ENCODE measurements at regions not wholly inside any gene's neighbourhood (a gene's known extent, or its start where the extent isn't known, plus 50 kb on each side); places are given as distances from the start of the nearest gene placed in this dataset.

DNA sequence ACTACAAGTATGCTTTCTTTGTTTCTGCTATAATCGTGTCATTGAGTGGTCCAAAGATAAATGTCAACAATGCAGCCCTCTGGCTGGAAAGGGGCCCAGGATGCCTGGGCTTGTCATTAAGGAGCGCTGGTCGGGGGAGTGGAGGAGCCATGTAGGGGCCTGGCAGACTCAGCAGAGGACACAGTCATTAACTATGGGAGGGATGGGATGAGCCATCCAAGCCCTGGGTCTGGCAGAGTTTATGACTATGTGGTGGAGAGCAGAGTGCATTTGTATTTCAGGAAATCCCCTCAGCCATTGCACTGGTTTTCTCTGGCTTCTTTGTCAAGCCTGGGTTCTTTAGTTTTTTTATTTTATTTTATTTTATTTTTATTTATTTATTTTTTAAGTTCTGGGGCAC, 243.1 kb downstream of the C12orf75 start:
- Histone ChIP-seq H3K9ac (no peak overlapping the region), H3K27ac (no peak overlapping the region), H3K27me3 (no peaks in the 10 kb centered on the region), H3K9me3 (peaks cover 13% of the 10 kb centered on the region; the same call in 1 of the 2 replicates), H3K4me3 (no peak overlapping the region), H3K36me3 (no peaks in the 10 kb centered on the region), H3K4me2 (no peak overlapping the region), H4K20me1 (peaks cover 14% of the 10 kb centered on the region; the same call in 1 of the 2 replicates), H3K4me1 (peaks cover 36% of the 10 kb centered on the region)
- no peak for TF ChIP-seq Cebpa-rat (IDR thresholded peaks at IDR 0.05)

DNA sequence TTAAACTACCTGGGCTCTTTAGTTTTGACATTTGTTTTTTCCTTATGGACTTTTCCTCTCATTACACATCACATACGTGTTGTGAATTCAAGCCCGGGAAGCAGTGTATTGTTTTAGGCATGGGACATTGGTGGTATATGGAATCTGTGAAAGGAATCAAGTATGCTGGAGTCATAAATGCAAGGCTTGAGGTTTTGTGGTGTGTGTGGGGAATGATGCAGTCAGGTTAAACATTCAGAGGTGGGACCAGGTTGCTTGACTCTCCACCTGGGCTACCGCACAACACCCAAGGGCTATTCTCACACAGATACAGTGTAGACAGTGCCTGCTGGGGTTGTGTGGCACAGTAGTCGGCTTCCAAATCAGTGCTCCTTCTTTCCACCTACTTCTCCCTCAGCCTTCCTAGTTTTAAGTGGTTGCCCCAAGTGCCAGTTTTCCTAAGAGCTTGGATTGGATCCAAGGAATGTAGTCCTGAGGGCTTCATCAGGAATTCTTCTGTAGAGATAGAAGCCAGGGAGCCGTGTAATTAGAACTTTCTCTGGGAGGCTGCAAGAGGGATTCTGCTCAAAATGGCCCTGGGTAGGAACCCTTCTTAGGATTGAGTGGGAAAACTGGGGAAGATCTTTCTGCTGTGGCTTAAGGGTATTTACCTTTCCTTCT, 243.7 kb downstream of the C12orf75 start:
- H3K27me3 ChIP-seq, result no peaks in the 10 kb centered on the region
- no peak for TF ChIP-seq Cebpa-rat (IDR thresholded peaks at IDR 0.05)
- no peaks in the 10 kb centered on the region for H3K36me3 ChIP-seq

DNA sequence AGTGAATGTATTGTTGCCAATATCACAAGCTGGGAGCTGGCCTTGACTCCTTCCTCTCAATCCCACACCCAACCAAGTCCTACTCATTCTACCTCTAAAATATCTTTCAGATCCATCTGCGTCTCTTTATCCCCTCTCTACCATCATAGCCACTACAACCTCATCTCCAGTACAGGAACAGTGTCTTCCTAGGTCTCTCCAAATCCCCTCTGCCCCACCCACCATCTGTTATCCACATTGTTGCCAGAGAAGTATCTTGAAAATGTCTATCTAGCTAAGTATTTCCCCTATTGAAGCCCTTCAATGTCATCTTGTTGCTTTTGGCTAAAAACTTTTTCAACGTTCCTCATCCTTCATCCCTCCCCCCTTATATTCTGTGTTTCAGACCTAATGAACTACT, 244.7 kb downstream of the C12orf75 start:
- peaks cover 13% of the 10 kb centered on the region; the same call in 1 of the 2 replicates for H3K9me3 ChIP-seq
- no peaks in the 10 kb centered on the region for H3K27me3 ChIP-seq
- peaks cover 14% of the 10 kb centered on the region; the same call in 1 of the 2 replicates for H4K20me1 ChIP-seq
- no peak overlapping the region for H3K27ac ChIP-seq
- H3K4me1 ChIP-seq, result peaks cover 20% of the 10 kb centered on the region
- TF ChIP-seq Cebpa-rat (IDR thresholded peaks at IDR 0.05), result no peak
- H3K9ac ChIP-seq, result no peak overlapping the region
- H3K36me3 ChIP-seq, result no peaks in the 10 kb centered on the region
- H3K4me3 ChIP-seq, result no peak overlapping the region
- no peak overlapping the region for H3K4me2 ChIP-seq

More for the DNA sequence above, 243.7 kb downstream of the C12orf75 start:
- H3K9ac ChIP-seq, result no peak overlapping the region
- H3K4me3 ChIP-seq, result no peak overlapping the region
- peaks cover 30% of the 10 kb centered on the region for H3K4me1 ChIP-seq
- peaks cover 13% of the 10 kb centered on the region; the same call in 1 of the 2 replicates for H3K9me3 ChIP-seq
- H3K4me2 ChIP-seq, result no peak overlapping the region
- no peak overlapping the region for H3K27ac ChIP-seq
- H4K20me1 ChIP-seq, result peaks cover 14% of the 10 kb centered on the region; the same call in 1 of the 2 replicates

DNA sequence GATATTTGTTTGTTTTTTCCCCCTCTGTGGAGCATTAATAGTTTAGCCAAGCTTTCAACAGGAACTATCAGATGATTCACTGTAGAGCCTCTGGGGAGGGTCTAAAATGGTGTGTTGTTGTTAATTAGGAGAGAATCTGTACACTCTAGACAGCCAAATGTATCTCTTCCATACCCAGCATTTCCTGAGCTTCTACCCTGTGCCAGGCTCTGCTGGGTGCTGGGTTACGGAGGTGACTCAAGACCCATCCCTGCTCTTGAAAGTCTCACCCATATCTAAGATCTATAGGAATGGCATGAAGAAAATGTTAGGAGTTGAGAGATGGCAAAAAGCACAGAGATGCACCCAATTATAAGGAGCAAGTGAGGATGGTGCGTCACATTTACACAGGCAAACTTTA, 245.8 kb downstream of the C12orf75 start:
- no peak overlapping the region for H3K9ac ChIP-seq
- 0 out of 2 replicates have a peak overlapping the region, but pooled peaks have one; percentile 11 for H3K4me2 ChIP-seq
- H3K36me3 ChIP-seq, result no peaks in the 10 kb centered on the region
- H3K4me3 ChIP-seq, result no peak overlapping the region
- H3K27ac ChIP-seq, result no peak overlapping the region
- no peaks in the 10 kb centered on the region for H3K27me3 ChIP-seq
- H3K9me3 ChIP-seq, result peaks cover 13% of the 10 kb centered on the region; the same call in 1 of the 2 replicates
- no peak for TF ChIP-seq Cebpa-rat (IDR thresholded peaks at IDR 0.05)
- H3K4me1 ChIP-seq, result peaks cover 9% of the 10 kb centered on the region
- peaks cover 6% of the 10 kb centered on the region; the same call in 1 of the 2 replicates for H4K20me1 ChIP-seq

DNA sequence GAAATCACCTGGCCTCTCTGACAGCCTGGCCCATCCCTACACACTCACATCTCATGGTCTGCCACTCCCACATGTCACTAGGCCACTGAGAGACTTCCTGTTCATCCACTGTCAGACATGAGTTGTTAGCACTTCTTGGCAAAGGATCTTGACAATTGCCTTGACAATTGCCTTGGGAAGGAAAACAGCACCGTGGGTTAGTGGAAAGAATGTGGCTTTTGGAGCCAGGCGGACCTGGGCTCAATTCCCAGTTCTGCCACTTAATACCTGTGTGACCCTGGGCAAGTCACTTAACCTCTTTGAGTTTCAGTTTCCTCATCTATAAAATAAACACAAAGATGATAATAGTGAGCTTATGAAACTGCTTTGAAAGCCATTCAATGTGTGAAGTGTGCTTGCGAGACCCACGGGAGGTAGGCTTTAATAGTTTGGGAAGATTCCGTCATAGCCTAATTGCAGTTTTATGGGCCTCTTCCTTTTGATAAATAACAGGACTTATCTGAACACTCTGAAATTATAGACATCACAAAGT, 250.4 kb downstream of the C12orf75 start:
- no peak overlapping the region for H3K9ac ChIP-seq
- no peaks in the 10 kb centered on the region for H3K36me3 ChIP-seq
- no peak overlapping the region for H3K4me2 ChIP-seq
- no peaks in the 10 kb centered on the region for H3K27me3 ChIP-seq
- no peaks in the 10 kb centered on the region for H4K20me1 ChIP-seq
- H3K4me1 ChIP-seq, result no peaks in the 10 kb centered on the region
- no peak for TF ChIP-seq Cebpa-rat (IDR thresholded peaks at IDR 0.05)
- no peak overlapping the region for H3K4me3 ChIP-seq
- H3K9me3 ChIP-seq, result no peaks in the 10 kb centered on the region
- H3K27ac ChIP-seq, result no peak overlapping the region

GRCh38 chr12:105581420-105581819, 250.9 kb downstream of the C12orf75 start:
- H4K20me1 ChIP-seq, result no peaks in the 10 kb centered on the region
- no peak overlapping the region for H3K4me2 ChIP-seq
- no peak overlapping the region for H3K4me3 ChIP-seq
- H3K4me1 ChIP-seq, result no peaks in the 10 kb centered on the region
- no peak overlapping the region for H3K27ac ChIP-seq
- no peak overlapping the region for H3K9ac ChIP-seq
- no peak for TF ChIP-seq Cebpa-rat (IDR thresholded peaks at IDR 0.05)
- H3K36me3 ChIP-seq, result no peaks in the 10 kb centered on the region
- H3K27me3 ChIP-seq, result no peaks in the 10 kb centered on the region
- no peaks in the 10 kb centered on the region for H3K9me3 ChIP-seq

DNA sequence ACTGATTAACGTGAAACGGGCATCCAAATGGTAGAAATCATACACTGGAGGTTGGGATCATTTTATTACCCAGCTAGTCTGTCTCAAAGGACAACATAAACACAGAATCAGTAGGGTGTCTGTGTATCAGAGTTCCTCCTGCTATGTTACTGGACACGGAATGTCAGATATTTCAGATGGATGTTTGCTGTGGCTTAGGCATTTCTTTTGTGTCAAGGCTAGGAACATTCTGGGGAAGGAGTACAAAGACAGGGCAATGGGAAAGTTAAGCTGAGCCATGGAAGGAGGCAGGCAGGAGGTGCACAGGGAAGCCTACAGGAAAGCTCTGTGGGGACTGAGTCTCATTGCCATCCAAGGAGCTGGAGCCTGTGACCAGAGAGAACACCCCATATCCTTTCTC, 254.6 kb downstream of the C12orf75 start:
- Histone ChIP-seq H4K20me1 (no peaks in the 10 kb centered on the region), H3K9ac (no peak overlapping the region), H3K27ac (no peak overlapping the region), H3K4me1 (peaks cover 4% of the 10 kb centered on the region), H3K4me2 (no peak overlapping the region), H3K36me3 (no peaks in the 10 kb centered on the region), H3K9me3 (no peaks in the 10 kb centered on the region), H3K4me3 (no peak overlapping the region), H3K27me3 (no peaks in the 10 kb centered on the region)
- TF ChIP-seq Cebpa-rat (IDR thresholded peaks at IDR 0.05), result no peak

GRCh38 chr12:105587237-105587636, 256.7 kb downstream of the C12orf75 start:
- no peak overlapping the region for H3K9ac ChIP-seq
- H3K4me2 ChIP-seq, result no peak overlapping the region
- H3K4me1 ChIP-seq, result peaks cover 16% of the 10 kb centered on the region
- no peak overlapping the region for H3K4me3 ChIP-seq
- H3K27me3 ChIP-seq, result no peaks in the 10 kb centered on the region
- H3K27ac ChIP-seq, result no peak overlapping the region
- no peak for TF ChIP-seq Cebpa-rat (IDR thresholded peaks at IDR 0.05)
- H4K20me1 ChIP-seq, result no peaks in the 10 kb centered on the region
- no peaks in the 10 kb centered on the region for H3K36me3 ChIP-seq
- H3K9me3 ChIP-seq, result no peaks in the 10 kb centered on the region

DNA sequence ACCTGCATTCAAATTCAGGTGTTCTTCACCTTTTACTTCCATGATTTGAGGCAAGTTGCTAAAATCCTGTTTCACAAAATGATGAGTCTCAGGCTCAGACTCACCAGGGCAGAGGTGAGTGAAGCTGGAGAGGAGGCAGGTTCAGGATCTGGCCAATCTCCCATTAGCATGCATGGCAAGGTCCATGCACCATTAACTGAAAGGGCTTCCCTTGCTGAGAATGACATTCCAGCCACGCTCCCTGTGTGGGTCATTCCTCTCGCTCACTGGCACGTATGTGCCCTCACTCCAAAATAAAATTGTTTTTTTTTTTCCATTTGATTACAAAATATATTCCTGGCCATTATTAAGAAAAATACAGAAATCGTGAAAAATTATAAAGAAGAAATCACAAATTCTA, 257.6 kb downstream of the C12orf75 start:
- H4K20me1 ChIP-seq, result no peaks in the 10 kb centered on the region
- no peaks in the 10 kb centered on the region for H3K36me3 ChIP-seq
- no peak overlapping the region for H3K4me3 ChIP-seq
- no peak overlapping the region for H3K9ac ChIP-seq
- TF ChIP-seq Cebpa-rat (IDR thresholded peaks at IDR 0.05), result no peak
- H3K4me1 ChIP-seq, result peaks cover 16% of the 10 kb centered on the region
- no peaks in the 10 kb centered on the region for H3K27me3 ChIP-seq
- no peaks in the 10 kb centered on the region for H3K9me3 ChIP-seq
- H3K27ac ChIP-seq, result no peak overlapping the region
- no peak overlapping the region for H3K4me2 ChIP-seq

DNA sequence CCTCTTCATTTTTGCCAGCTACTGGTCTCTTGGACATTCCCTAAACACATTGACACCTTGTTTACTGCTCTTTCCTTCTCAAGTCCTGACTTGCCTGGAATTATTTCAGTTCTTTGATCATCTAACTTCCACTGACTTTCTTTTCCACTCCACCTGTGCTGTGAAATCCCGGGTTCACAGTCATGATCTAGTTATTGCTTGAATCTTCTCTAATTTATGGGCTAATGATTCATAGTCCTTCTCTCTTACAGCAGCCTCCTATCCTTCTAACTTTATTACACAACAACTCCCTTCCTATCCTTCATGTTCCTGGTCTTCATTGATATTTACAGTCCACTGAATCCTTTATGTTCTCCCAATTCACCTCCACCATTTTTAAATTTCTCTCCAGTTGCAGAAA, 260.1 kb downstream of the C12orf75 start:
- Histone ChIP-seq H3K9me3 (no peaks in the 10 kb centered on the region), H3K27me3 (no peaks in the 10 kb centered on the region), H3K36me3 (no peaks in the 10 kb centered on the region), H3K9ac (no peak overlapping the region), H3K4me3 (no peak overlapping the region), H3K27ac (no peak overlapping the region; the same call in 1 of the 2 replicates), H4K20me1 (no peaks in the 10 kb centered on the region), H3K4me1 (peaks cover 16% of the 10 kb centered on the region), H3K4me2 (peak overlapping the region; percentile 65)
- no peak for TF ChIP-seq Cebpa-rat (IDR thresholded peaks at IDR 0.05)
